Endothelial cell of umbilical vein (primary cell): ENCODE measurements at regions not wholly inside any gene's neighbourhood (a gene's known extent, or its start where the extent isn't known, plus 50 kb on each side); places are given as distances from the start of the nearest gene placed in this dataset.

Experiments used
- CTCF ChIP-seq, 2 donors: IDR thresholded peaks; 1 replicate in 1 of 2; 2 replicates in 1 of 2; pipeline ENCODE4 v1.5.1; 2011; ENCODE audit warnings: low read length in 2 of 2, mild to moderate bottlenecking in 2 of 2, moderate library complexity in 2 of 2, control low read depth in 1 of 2, inconsistent platforms in 1 of 2, low read depth in 1 of 2; ENCODE audit not compliant: insufficient read depth in 1 of 2; ENCODE audit errors: extremely low read depth in 1 of 2
- EZH2 ChIP-seq: IDR thresholded peaks from 2 replicates; pipeline ENCODE4 v1.6.1; 2012; ENCODE audit warnings: borderline replicate concordance, low read depth, mild to moderate bottlenecking, moderate library complexity, low read length, inconsistent platforms; ENCODE audit not compliant: severe bottlenecking
- FOS ChIP-seq: IDR thresholded peaks from 2 replicates; pipeline ENCODE4 v1.6.1; 2011; ENCODE audit warnings: mild to moderate bottlenecking, low read length, moderate library complexity, borderline replicate concordance; ENCODE audit not compliant: insufficient read depth
- GATA2 ChIP-seq: IDR thresholded peaks from 2 replicates; pipeline ENCODE4 v1.7.0; 2011; ENCODE audit warnings: low read depth, mild to moderate bottlenecking, moderate library complexity, mixed read lengths, low read length; ENCODE audit not compliant: insufficient read length, insufficient read depth
- JUN ChIP-seq: IDR thresholded peaks from 2 replicates; pipeline ENCODE4 v1.6.1; 2011; ENCODE audit warnings: borderline replicate concordance, low read depth; ENCODE audit not compliant: insufficient read length, insufficient read depth
- MAX ChIP-seq: IDR thresholded peaks from 2 replicates; pipeline ENCODE4 v1.6.1; 2011; ENCODE audit not compliant: insufficient read depth, insufficient read length
- MYC ChIP-seq: IDR thresholded peaks from one replicate; pipeline ENCODE4 v1.6.1; 2011; ENCODE audit warnings: mild to moderate bottlenecking, low read depth, low read length
- POLR2A ChIP-seq: IDR thresholded peaks from 2 replicates; pipeline ENCODE4 v1.6.1; 2012; ENCODE audit warnings: low read depth, mild to moderate bottlenecking, control low read depth, low read length
- POLR2AphosphoS5 ChIP-seq: IDR thresholded peaks from 2 replicates; pipeline ENCODE4 v1.6.1; 2012; ENCODE audit warnings: low read depth, mild to moderate bottlenecking, control low read depth, low read length, moderate library complexity; ENCODE audit not compliant: insufficient read depth

GRCh38 chr1:102085896-102086295, 89.2 kb upstream of the OLFM3 start:
- TF ChIP-seq FOS = no peak
- no peak for TF ChIP-seq CTCF (IDR thresholded peaks at IDR 0.05; ENCODE audit: extremely low read depth in 1 of 2, insufficient read depth in 1 of 2, low read depth in 1 of 2, low read length in 2 of 2)
- TF ChIP-seq POLR2AphosphoS5 = no peak
- no peak for TF ChIP-seq POLR2A
- TF ChIP-seq EZH2 = no peak
- no peak for TF ChIP-seq MAX
- TF ChIP-seq JUN = no peak
- no peak for TF ChIP-seq GATA2
- TF ChIP-seq MYC = no peak
